H1 (cell line): ENCODE measurements at regions not wholly inside any gene's neighbourhood (a gene's known extent, or its start where the extent isn't known, plus 50 kb on each side); places are given as distances from the start of the nearest gene placed in this dataset.

ENCODE experiments used
- CHD2 ChIP-seq: IDR thresholded peaks from 2 replicates; pipeline ENCODE4 v1.6.1; 2012; ENCODE audit warnings: low read length, improper control_type of control experiment
- NRF1 ChIP-seq: IDR thresholded peaks from 2 replicates; pipeline ENCODE4 v1.6.1; 2011; ENCODE audit warnings: mild to moderate bottlenecking, low read depth, low read length, improper control_type of control experiment

DNA sequence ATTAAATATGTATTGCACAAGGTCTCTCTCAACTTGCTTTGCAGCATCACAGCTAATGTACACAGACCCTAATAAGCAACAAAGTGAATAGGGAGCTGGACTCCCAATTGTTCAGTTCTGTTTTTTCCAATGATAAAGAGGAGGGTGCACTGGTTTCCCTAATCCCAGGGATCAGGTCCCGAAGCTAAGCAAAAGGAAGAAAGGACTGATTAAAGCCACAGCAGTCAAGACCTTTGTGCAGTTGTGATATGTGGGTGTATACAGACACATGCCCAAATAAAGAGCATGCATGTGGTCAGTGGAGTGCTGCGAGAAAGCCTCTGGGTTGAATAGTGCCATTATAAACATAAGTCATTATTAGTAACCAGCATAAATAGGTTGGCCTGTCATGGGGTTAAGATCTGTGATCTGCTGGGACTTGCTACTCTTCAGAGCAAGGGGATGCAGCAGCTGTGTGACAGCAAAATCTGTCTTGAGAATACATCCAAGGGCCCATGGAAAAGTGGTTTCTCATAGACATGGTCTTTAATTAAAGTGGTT is 1863.1 kb upstream of the WWC1 start (continued):
- no peak for TF ChIP-seq NRF1
- no peak for TF ChIP-seq CHD2
